ENCODE measurements at regions not wholly inside any gene's neighbourhood (a gene's known extent, or its start where the extent isn't known, plus 50 kb on each side); places are given as distances from the start of the nearest gene placed in this dataset.

GRCh38 chr6:74604279-74604678 lies 601.6 kb downstream of the COL12A1 start:
- no peak overlapping the region for H3K4me3 ChIP-seq (ENCODE audit: low read depth, low read length)
- no peak for DNase-seq (ENCODE audit: low read depth)
- in situ Hi-C loops (cut with HindIII; ENCODE audit: low sequenced_read_pairs) = no loop called here
- no peak for TF ChIP-seq CTCF (IDR thresholded peaks at IDR 0.05; ENCODE audit: low read depth, low read length, missing control alignments)

- TF ChIP-seq CTCF (IDR thresholded peaks at IDR 0.05; ENCODE audit: low read depth, low read length, missing control alignments) = no peak
- in situ Hi-C loops (cut with HindIII; ENCODE audit: low sequenced_read_pairs) = no loop called here
- no peak for DNase-seq (ENCODE audit: low read depth)
- no peak overlapping the region for H3K4me3 ChIP-seq (ENCODE audit: low read depth, low read length)
Measured at GRCh38 chr6:74603322-74604076, 602.4 kb downstream of the COL12A1 start.

- H3K4me3 ChIP-seq (ENCODE audit: low read depth, low read length) = no peak overlapping the region
- TF ChIP-seq CTCF (IDR thresholded peaks at IDR 0.05; ENCODE audit: low read depth, low read length, missing control alignments) = no peak
- in situ Hi-C loops (cut with HindIII; ENCODE audit: low sequenced_read_pairs) = no loop called here
- DNase-seq (ENCODE audit: low read depth) = no peak
Measured at GRCh38 chr6:74602206-74602605, 603.6 kb downstream of the COL12A1 start.

GRCh38 chr6:74598462-74599393 lies 607.1 kb downstream of the COL12A1 start:
- no peak for TF ChIP-seq CTCF (IDR thresholded peaks at IDR 0.05; ENCODE audit: low read depth, low read length, missing control alignments)
- in situ Hi-C loops (cut with HindIII; ENCODE audit: low sequenced_read_pairs) = no loop called here
- H3K4me3 ChIP-seq (ENCODE audit: low read depth, low read length) = no peak overlapping the region
- no peak for DNase-seq (ENCODE audit: low read depth)

GRCh38 chr6:74597840-74598239 lies 608.0 kb downstream of the COL12A1 start:
- in situ Hi-C loops (cut with HindIII; ENCODE audit: low sequenced_read_pairs) = no loop called here
- no peak for DNase-seq (ENCODE audit: low read depth)
- TF ChIP-seq CTCF (IDR thresholded peaks at IDR 0.05; ENCODE audit: low read depth, low read length, missing control alignments) = no peak
- H3K4me3 ChIP-seq (ENCODE audit: low read depth, low read length) = no peak overlapping the region

- in situ Hi-C loops (cut with HindIII; ENCODE audit: low sequenced_read_pairs) = no loop called here
- H3K4me3 ChIP-seq (ENCODE audit: low read depth, low read length) = no peak overlapping the region
- TF ChIP-seq CTCF (IDR thresholded peaks at IDR 0.05; ENCODE audit: low read depth, low read length, missing control alignments) = no peak
- no peak for DNase-seq (ENCODE audit: low read depth)
Measured at GRCh38 chr6:74597266-74597665, 608.6 kb downstream of the COL12A1 start.
